OCI-LY3 (cell line): ENCODE measurements at regions not wholly inside any gene's neighbourhood (a gene's known extent, or its start where the extent isn't known, plus 50 kb on each side); places are given as distances from the start of the nearest gene placed in this dataset.

Experiments
- H2AFZ ChIP-seq: fragments of 200-600, 300-600 bp; shearing (Covaris generic); 2 replicates; pipeline ENCODE4 v1.6.0; 2014; ENCODE audit warnings: antibody characterized with exemption, low read depth, low read length
- H3K27ac ChIP-seq: fragments of 200-600, 300-600 bp; sonication (generic); 2 replicates; pipeline ENCODE4 v1.5.1; 2014; ENCODE audit warnings: mild to moderate bottlenecking, low read length, moderate library complexity, mixed read lengths
- H3K27me3 ChIP-seq: fragments of 200-600, 300-600 bp; sonication (generic); 2 replicates; pipeline ENCODE4 v1.6.1; 2014; ENCODE audit warnings: low read depth, low read length, mixed read lengths
- H3K36me3 ChIP-seq: fragments of 200-600, 300-600 bp; sonication (generic); replicated peaks from 2 replicates; pipeline ENCODE3; 2014; ENCODE audit warnings: low read depth, low read length, mixed read lengths
- H3K4me1 ChIP-seq: fragments of 300-600, 200-600 bp; sonication (generic); 2 replicates; pipeline ENCODE4 v1.6.1; 2014; ENCODE audit warnings: low read length, mixed read lengths
- H3K4me2 ChIP-seq: fragments of 200-600, 300-600 bp; sonication (generic); 2 replicates; pipeline ENCODE4 v1.6.1; 2014; ENCODE audit warnings: low read length, mixed read lengths
- H3K4me3 ChIP-seq: fragments of 300-600, 200-600 bp; sonication (generic); 2 replicates; pipeline ENCODE4 v1.5.1; 2014; ENCODE audit warnings: antibody characterized with exemption, mild to moderate bottlenecking, low read length, moderate library complexity
- H3K79me2 ChIP-seq: fragments of 300-600, 200-600 bp; shearing (Covaris generic); 2 replicates; pipeline ENCODE4 v1.6.1; 2014; ENCODE audit warnings: mild to moderate bottlenecking, low read length, mixed read lengths
- H3K9ac ChIP-seq: fragments of 300-600, 200-600 bp; shearing (Covaris generic); 2 replicates; pipeline ENCODE4 v1.6.0; 2014; ENCODE audit warnings: mild to moderate bottlenecking, low read length, moderate library complexity
- H3K9me3 ChIP-seq: fragments of 200-600, 300-600 bp; shearing (Covaris generic); 2 replicates; pipeline ENCODE4 v1.6.1; 2014; ENCODE audit warnings: low read length, mixed read lengths; ENCODE audit not compliant: insufficient read depth
- H4K20me1 ChIP-seq: fragments of 200-600, 300-600 bp; sonication (generic); 2 replicates; pipeline ENCODE4 v1.6.1; 2016; ENCODE audit warnings: low read length, mixed read lengths; ENCODE audit not compliant: insufficient read depth
- CTCF ChIP-seq: fragments of 200-600, 300-600 bp; sonication (generic); IDR thresholded peaks from 2 replicates; pipeline ENCODE4 v1.5.1; 2014; ENCODE audit warnings: antibody characterized with exemption, low read length, low read depth
- EZH2phosphoT487 ChIP-seq: fragments of 200-600 bp; shearing (Covaris generic); IDR thresholded peaks from 2 replicates; pipeline ENCODE4 v1.6.1; 2018; ENCODE audit warnings: antibody characterized with exemption, mixed run types, low read depth

- Histone ChIP-seq H3K9me3 (peaks cover 6% of the 10 kb centered on the region; the same call in 1 of the 2 replicates), H3K27me3 (no peaks in the 10 kb centered on the region), H3K4me1 (no peaks in the 10 kb centered on the region), H3K79me2 (peaks cover 4% of the 10 kb centered on the region; the same call in 1 of the 2 replicates), H3K27ac (no peak overlapping the region), H3K4me2 (no peak overlapping the region), H3K36me3 (peaks cover 26% of the 10 kb centered on the region), H3K4me3 (no peak overlapping the region), H3K9ac (no peak overlapping the region), H2AFZ (no peak overlapping the region), H4K20me1 (no peaks in the 10 kb centered on the region)
- TF ChIP-seq CTCF: no peak
- TF ChIP-seq EZH2phosphoT487: no peak
These were observed 220.9 kb downstream of the BRD1 start for GRCh38 chr22:49606562-49607290.

- no peak overlapping the region for H3K4me2 ChIP-seq
- no peaks in the 10 kb centered on the region for H3K27me3 ChIP-seq
- H3K9me3 ChIP-seq: peaks cover 6% of the 10 kb centered on the region; the same call in 1 of the 2 replicates
- H2AFZ ChIP-seq: no peak overlapping the region
- H3K27ac ChIP-seq: no peak overlapping the region
- H3K79me2 ChIP-seq: 0 out of 2 replicates have a peak, but pooled peaks cover 4% of the 10 kb centered on the region
- H3K4me3 ChIP-seq: no peak overlapping the region
- no peaks in the 10 kb centered on the region for H4K20me1 ChIP-seq
- no peak overlapping the region for H3K9ac ChIP-seq
- TF ChIP-seq EZH2phosphoT487 (no peak), CTCF (no peak)
- H3K36me3 ChIP-seq: peaks cover 26% of the 10 kb centered on the region
- H3K4me1 ChIP-seq: no peaks in the 10 kb centered on the region
These were observed 222.9 kb downstream of the BRD1 start for GRCh38 chr22:49604732-49605302.

GRCh38 chr22:49603016-49603415 lies 224.7 kb downstream of the BRD1 start:
- Histone ChIP-seq H4K20me1 (no peaks in the 10 kb centered on the region), H3K79me2 (0 out of 2 replicates have a peak, but pooled peaks cover 4% of the 10 kb centered on the region)

More at GRCh38 chr22:49603016-49603415, 224.7 kb downstream of the BRD1 start:
- TF ChIP-seq CTCF: no peak
- TF ChIP-seq EZH2phosphoT487: no peak
- Histone ChIP-seq H3K4me1 (no peaks in the 10 kb centered on the region), H3K4me2 (no peak overlapping the region), H3K27ac (no peak overlapping the region), H3K27me3 (no peaks in the 10 kb centered on the region), H3K9me3 (peaks cover 6% of the 10 kb centered on the region; the same call in 1 of the 2 replicates), H2AFZ (no peak overlapping the region), H3K9ac (no peak overlapping the region), H3K36me3 (peaks cover 20% of the 10 kb centered on the region), H3K4me3 (no peak overlapping the region)
